HG03558 (cell line): ENCODE measurements at regions not wholly inside any gene's neighbourhood (a gene's known extent, or its start where the extent isn't known, plus 50 kb on each side); places are given as distances from the start of the nearest gene placed in this dataset.

Source experiments
- ATAC-seq: cut with Tn5 transposase; IDR thresholded peaks from one replicate; pipeline ENCODE4 v1.9.1; 2021; ENCODE audit warnings: moderate number of reproducible peaks; ENCODE audit not compliant: unreplicated experiment; ENCODE audit errors: extremely low read depth

DNA sequence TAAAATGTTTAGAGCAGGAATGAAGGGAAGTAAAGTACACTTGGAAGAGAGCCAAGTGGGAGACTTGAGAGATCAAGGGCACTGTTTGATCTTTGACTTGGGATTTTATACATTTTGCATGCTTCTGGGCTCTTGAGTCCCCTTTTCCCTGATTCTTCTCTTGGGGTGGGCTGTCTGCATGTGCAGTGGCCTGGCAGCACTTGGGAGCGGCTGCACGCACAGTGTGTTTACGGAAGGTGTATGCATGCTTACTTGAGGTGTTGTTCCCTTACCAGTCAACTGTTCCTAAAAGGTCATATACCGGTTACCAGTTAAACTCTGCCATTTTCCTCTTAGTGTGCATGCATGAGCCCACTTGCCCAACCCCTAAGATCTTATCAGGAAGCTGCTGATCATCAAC lies 377.7 kb downstream of the CYLC2 start:
- ATAC-seq = no peak

GRCh38 chr9:103377667-103378066 lies 382.5 kb downstream of the CYLC2 start:
- no peak for ATAC-seq

DNA sequence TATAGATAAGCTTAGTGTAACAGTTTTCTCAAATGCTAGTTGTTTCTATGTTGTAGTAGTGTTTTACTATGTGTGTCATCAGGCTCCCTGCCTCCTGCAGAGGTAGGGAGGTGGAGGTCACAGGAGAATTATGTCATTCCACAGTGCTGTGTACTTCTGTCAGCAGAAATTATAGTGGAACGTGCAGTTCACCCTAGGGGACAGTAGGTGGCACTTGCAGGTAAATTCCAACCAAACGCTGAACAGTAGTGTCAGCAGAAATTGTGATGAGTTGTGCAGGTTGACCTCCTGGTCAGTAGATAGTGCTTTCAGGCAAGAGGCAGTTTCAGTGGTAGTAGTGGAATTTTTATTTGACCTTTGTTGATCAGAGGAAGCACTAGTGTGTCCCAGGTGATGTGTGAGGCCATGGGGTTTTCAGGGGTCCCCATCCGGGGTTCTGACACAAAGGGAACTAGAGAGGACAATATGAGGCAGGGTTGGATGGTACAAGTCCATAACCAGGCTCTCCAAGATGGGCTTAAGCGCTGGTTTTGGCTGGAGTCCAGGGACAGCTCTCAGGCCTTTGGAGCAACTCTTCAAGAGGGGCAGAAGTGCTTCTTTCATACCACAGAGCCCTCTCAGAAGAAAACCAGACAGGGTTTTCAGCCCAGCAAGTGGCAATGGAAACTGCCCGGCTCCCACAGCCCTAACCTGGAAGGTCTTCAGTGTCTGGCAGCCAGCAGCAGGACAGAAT lies 402.9 kb downstream of the CYLC2 start:
- ATAC-seq = peak; percentile 95

- ATAC-seq = no peak
Measured at GRCh38 chr9:103399535-103399934, 404.4 kb downstream of the CYLC2 start.

GRCh38 chr9:103407260-103407659 lies 412.1 kb downstream of the CYLC2 start:
- ATAC-seq = no peak

- ATAC-seq = no peak
Measured at GRCh38 chr9:103410059-103410458, 414.9 kb downstream of the CYLC2 start.

DNA sequence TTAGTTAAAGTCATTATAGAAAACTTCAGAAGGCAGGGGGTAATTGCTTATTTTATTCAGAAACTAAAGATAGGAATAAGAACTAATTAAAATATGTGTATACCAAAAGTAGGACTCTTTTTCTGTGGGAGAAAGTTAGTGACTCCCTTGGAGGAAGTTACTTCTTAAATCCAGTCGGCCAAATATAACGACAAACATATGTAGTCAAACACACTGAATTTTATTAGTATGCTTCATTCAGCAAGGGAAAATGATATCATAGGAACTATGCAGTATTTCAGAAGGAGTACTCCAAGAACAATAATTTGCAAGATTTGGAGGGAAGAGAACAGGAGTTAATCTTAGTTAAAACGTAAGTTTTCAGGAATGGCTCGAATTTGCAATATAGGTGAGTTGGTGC lies 432.6 kb downstream of the CYLC2 start:
- no peak for ATAC-seq

DNA sequence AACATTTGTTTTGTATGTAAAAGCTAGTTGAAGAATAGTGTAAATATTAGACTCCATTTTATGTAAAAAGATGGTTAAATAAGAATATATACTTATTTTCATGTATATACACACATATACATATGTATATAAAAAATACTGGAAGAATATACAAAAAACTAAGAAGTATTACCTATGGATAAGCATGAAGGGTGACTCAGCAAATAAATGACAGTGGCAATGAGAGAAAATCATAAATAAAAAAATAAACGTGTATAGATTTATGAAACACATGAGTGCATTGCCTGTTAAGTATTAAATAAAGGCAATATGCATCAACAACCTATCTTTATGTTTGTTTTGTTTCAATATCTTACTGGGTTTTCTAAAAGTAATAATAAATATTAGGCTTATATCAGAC lies 435.3 kb downstream of the CYLC2 start:
- no peak for ATAC-seq

DNA sequence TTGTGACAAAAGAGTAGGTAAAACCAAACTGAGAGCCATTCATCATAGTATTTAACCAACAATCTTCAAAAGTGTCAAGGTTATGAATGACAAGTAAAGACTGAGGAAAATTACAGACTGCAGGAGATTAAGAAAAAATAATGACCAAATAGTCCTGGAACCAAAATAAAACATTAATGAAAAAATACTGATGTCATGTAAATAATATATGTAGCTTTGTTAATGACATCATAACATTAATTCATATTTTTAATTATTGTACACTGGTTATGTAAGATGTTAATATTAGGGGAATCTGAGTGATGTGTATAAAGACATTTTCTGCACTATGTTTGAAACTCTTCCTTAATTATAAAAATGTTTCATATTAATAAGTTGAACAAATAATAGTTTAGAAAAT lies 436.7 kb downstream of the CYLC2 start:
- ATAC-seq = no peak

DNA sequence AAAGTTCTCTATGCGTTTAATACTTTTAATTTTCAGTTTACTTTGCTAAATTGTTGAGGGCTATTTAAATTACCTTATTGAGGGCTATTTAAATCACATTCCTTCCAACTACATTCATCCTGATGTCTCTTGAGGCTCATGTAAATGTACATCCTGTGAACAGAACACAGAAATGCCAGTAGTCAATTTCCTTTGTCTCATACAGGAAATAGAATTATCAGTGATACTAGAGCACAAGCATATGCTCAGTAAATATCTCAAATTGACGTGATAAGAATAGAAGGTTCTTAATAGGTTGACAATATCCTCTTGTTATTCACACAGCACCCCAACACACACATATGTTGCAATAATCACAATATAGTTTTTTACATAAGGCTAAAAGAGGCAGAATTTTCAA lies 449.0 kb downstream of the CYLC2 start:
- ATAC-seq = no peak

- no peak for ATAC-seq
Measured at GRCh38 chr9:103458826-103459225, 463.7 kb downstream of the CYLC2 start.

DNA sequence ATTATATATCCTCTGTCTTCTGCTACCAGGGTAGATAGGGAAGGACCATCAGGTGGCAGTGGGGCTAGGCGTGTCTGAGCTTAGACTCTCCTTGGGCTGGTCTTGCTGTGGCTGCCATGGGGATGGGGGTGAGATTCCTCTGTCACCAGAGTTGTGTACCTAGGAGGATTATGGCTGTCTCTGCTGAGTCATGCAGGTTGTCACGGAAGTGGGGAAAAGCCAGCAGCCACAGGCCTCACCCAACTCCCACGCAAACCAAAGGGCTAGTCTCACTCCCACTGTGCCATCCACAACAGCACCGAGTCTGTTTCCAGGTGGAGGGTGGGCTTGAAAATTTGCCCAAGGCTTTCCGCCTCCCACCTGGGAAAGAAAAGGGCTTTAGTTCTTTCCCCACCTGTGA lies 476.1 kb downstream of the CYLC2 start:
- ATAC-seq = no peak

GRCh38 chr9:103474156-103474555 lies 479.0 kb downstream of the CYLC2 start:
- no peak for ATAC-seq

DNA sequence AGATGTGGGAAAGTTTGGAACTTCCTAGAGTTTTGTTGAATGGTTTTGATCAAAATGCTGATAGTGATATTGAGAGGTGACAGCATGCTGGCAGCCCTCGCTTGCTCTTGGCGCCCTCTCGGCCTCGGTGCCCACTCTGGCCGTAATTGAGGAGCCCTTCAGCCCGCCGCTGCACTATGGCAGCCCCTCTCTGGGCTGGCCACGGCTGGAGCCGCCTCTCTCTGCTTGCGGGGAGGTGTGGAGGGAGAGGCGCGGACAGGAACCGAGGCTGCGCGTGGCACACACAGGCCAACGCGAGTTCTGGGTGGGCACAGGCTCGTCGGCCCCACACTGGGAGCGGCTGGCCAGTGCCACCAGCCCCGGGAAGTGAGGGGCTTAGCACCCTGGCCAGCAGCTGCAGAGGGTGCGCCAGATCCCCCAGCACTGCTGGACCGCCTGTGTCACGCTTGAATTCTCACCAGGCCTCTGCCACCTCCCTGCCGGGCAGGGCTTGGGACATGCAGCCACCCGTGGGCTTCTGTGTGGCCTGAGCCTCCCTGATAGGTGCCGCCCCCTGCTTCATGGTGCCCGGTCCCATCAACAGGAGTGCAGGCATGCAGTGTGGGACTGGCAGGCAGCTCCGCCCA lies 488.5 kb downstream of the CYLC2 start:
- no peak for ATAC-seq

GRCh38 chr9:103485138-103485537 lies 490.0 kb downstream of the CYLC2 start:
- no peak for ATAC-seq

- no peak for ATAC-seq
Measured at GRCh38 chr9:103514767-103515166, 519.6 kb downstream of the CYLC2 start.

DNA sequence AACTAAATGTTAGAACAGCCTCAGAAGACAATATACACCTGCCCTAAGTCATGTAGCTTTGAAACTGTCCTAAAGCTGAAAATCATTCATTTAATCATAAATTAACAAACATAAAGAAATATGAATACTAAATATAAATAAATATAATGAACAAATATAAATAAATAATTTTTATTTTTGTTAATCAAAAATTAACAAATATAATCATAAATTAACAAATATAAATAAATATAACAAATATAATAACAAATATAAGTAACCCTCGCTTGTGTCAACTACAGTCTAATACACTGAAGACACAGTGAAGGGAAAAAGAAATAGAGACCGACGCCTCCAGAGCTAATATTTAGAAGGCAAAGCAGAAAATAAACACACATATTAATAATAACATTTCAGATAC lies 527.3 kb downstream of the CYLC2 start:
- no peak for ATAC-seq

DNA sequence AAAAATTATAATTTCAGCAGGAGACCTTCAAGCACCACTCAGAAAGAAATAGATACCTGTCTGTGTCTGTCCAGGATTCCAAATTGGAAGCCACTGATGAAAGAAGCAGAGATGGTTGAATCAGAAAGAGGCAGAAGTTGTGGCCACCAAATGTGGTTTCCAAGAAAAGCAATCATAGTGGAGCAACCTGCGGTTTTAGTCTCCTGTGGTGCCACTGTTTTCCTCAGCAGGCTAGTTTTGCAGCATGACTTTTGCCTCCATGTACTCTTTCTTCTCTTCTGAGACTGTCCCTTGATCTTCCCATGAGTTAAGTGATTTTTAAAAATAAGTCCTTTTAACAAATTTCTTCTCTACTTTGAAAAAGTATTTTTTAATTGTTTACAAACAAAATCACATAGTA lies 535.8 kb downstream of the CYLC2 start:
- ATAC-seq = no peak

DNA sequence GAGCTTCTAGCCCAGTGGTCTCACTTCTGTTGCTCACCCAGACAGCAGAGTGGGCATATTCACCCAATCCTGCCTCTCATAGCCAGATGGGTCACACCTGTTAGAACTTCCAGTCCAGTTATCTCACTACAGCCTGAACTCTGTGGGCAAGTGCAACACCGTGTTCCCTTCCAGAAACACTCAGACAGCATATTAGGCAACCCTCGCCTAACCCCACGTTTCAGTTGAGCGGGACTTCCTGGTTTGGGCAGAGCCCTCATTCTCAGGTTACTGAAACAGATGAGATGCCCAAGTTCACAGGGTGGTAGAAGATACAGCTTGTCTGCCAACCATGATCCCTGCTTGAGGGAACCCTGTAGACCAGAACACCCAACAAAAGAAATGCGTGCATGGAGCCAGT lies 538.2 kb downstream of the CYLC2 start:
- ATAC-seq = no peak

DNA sequence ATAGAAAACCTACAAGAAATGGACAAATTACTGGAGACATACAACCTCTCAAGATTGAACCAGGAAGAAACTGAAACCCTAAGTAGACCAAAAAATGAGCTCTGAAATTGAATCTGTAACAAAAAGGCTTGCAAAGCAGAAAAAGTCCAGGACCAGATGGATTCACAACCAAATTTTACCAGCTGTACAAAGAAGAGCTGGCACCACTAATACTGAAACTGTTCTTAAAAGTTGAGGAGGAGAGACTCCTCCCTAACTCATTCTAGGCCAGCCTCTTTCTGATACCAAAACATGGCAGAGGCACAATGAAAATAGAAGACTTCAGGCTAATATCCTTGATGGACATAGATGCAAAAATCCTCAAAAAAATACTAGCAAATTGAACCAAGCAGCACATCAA lies 542.3 kb downstream of the CYLC2 start:
- no peak for ATAC-seq

DNA sequence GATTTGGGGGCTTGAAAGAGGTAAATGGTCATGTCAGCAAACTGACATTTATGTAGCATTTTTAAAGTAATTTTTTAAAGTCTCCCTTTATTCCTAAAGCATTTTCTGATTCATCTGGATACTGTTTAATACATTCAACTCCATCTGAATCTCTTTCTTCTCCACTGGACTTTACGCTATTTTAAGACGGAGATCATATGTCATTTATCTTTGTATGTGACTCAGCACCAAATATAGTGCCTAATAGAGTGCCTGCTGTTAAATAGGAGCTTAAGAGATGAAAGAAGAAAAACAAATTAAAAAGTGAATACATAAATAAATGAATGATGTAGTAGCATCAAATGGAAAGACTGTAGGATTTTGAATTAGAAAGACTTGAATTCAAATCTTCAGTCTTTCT lies 548.8 kb upstream of the SMC2 start:
- ATAC-seq = no peak

DNA sequence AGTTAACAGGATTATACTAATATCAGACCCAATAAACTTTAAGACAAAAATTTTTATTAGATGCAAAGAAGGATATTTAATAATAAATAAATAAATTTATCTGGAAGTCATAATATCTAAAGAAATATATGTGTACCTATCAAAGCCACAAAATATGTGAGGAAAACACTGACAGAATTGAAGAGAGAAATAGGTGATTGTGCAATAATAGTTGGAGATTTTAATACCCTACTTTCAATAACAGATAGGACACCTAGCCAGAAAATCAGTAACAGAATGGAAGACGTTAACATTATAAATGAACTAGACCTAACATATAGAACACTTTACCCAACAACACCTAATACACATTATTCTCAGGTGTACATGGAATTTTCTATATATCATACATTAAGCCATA lies 541.4 kb upstream of the SMC2 start:
- no peak for ATAC-seq
